ENCODE measurements at regions not wholly inside any gene's neighbourhood (a gene's known extent, or its start where the extent isn't known, plus 50 kb on each side); places are given as distances from the start of the nearest gene placed in this dataset.

DNA sequence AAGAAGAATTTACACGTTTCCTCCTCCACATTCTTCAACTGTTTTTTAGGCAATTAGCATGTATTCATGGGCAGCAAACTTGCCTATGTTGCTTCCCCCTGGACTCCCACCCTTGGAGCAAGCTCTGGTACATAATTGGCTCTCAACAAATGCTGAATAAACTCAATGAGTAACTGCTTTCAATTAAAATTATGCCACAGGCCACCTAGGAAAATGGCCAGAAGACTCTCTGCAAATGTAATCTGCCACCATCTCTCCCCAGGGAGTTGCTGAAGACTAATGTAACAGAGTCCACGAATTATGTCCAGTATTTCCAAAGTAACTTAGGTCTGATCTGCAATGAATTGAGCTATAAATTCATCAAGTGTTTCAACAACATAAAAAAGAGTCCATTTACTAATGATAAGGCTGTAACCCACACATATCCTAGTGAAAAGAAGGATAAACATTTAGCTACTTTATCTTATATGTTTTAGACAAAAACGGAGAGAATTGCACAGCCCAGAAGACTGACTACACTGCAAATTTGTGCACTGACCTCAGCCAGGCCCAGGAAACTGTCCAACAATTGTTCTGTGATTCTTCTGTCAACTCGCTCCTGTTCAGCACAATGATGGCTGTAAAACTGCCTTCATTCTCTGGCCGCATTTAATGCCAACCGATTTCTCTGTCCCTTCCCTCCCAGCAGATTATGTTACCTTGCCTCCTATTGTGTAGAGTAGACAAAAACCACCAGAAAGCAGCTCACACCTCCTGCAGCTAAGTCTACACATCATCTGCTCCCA, 808.6 kb upstream of the ARGLU1 start:
- TF ChIP-seq, protein P1, sequence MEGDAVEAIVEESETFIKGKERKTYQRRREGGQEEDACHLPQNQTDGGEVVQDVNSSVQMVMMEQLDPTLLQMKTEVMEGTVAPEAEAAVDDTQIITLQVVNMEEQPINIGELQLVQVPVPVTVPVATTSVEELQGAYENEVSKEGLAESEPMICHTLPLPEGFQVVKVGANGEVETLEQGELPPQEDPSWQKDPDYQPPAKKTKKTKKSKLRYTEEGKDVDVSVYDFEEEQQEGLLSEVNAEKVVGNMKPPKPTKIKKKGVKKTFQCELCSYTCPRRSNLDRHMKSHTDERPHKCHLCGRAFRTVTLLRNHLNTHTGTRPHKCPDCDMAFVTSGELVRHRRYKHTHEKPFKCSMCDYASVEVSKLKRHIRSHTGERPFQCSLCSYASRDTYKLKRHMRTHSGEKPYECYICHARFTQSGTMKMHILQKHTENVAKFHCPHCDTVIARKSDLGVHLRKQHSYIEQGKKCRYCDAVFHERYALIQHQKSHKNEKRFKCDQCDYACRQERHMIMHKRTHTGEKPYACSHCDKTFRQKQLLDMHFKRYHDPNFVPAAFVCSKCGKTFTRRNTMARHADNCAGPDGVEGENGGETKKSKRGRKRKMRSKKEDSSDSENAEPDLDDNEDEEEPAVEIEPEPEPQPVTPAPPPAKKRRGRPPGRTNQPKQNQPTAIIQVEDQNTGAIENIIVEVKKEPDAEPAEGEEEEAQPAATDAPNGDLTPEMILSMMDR (conservative IDR thresholded peaks at IDR 0.05) = no peak
- no peak for TF ChIP-seq ZFX (IDR thresholded peaks at IDR 0.05)

All from C4-2B (cell line).